Stimulated activated CD4-positive, alpha-beta T cell treated with anti-CD3 and anti-CD28 coated beads, Interleukin-1b, Interleukin-23, amount 100 ng/mL, for 24 hours (primary cell): ENCODE measurements at regions not wholly inside any gene's neighbourhood (a gene's known extent, or its start where the extent isn't known, plus 50 kb on each side); places are given as distances from the start of the nearest gene placed in this dataset.
"Not testable (repeated sequence)": the region's sequence is repeated elsewhere in the genome, so short reads cannot be mapped to it uniquely, and the experiment has no call there.

Source experiments
- DNase-seq, 4 experiments: peaks; one replicate each; pipeline ENCODE4 v3.0.0-alpha.2; 2020; ENCODE audit warnings: low read depth in 4 of 4, low spot score in 1 of 4

GRCh38 chr1:8120693-8121260, 94.7 kb upstream of the ERRFI1 start:
- no peak for DNase-seq

- DNase-seq, result not testable (repeated sequence)
Observed at GRCh38 chr1:8118736-8119135, 92.6 kb upstream of the ERRFI1 start.

- no peak for DNase-seq
Observed at GRCh38 chr1:8118031-8118451, 91.9 kb upstream of the ERRFI1 start.

- DNase-seq, result no peak
Observed at GRCh38 chr1:8116894-8117264, 90.8 kb upstream of the ERRFI1 start.

GRCh38 chr1:8115769-8116167, 89.7 kb upstream of the ERRFI1 start:
- no peak for DNase-seq

- DNase-seq, result no peak
Observed at GRCh38 chr1:8115031-8115768, 89.1 kb upstream of the ERRFI1 start.

- no peak for DNase-seq
Observed at GRCh38 chr1:8113262-8114220, 87.4 kb upstream of the ERRFI1 start.

GRCh38 chr1:8112611-8113261, 86.6 kb upstream of the ERRFI1 start:
- DNase-seq, result no peak

- no peak for DNase-seq
Observed at GRCh38 chr1:8111560-8111959, 85.5 kb upstream of the ERRFI1 start.

GRCh38 chr1:8109216-8109615, 83.1 kb upstream of the ERRFI1 start:
- no peak for DNase-seq

- no peak for DNase-seq
Observed at GRCh38 chr1:8107897-8108296, 81.8 kb upstream of the ERRFI1 start.

- no peak for DNase-seq
Observed at GRCh38 chr1:8104278-8105236, 78.4 kb upstream of the ERRFI1 start.

GRCh38 chr1:8097908-8098307, 71.8 kb upstream of the ERRFI1 start:
- DNase-seq, result no peak

- no peak for DNase-seq
Observed at GRCh38 chr1:8097077-8097799, 71.1 kb upstream of the ERRFI1 start.

- no peak for DNase-seq
Observed at GRCh38 chr1:8096105-8097011, 70.2 kb upstream of the ERRFI1 start.

GRCh38 chr1:8095584-8095983, 69.5 kb upstream of the ERRFI1 start:
- no peak for DNase-seq

GRCh38 chr1:8094481-8095241, 68.6 kb upstream of the ERRFI1 start:
- DNase-seq, result no peak
